GM18861 (cell line): ENCODE measurements at regions not wholly inside any gene's neighbourhood (a gene's known extent, or its start where the extent isn't known, plus 50 kb on each side); places are given as distances from the start of the nearest gene placed in this dataset.
"Not testable (repeated sequence)": the region's sequence is repeated elsewhere in the genome, so short reads cannot be mapped to it uniquely, and the experiment has no call there.

ENCODE experiments used
- ATAC-seq: cut with Tn5 transposase; IDR thresholded peaks from one replicate; pipeline ENCODE4 v1.9.1; 2021; ENCODE audit not compliant: unreplicated experiment

DNA sequence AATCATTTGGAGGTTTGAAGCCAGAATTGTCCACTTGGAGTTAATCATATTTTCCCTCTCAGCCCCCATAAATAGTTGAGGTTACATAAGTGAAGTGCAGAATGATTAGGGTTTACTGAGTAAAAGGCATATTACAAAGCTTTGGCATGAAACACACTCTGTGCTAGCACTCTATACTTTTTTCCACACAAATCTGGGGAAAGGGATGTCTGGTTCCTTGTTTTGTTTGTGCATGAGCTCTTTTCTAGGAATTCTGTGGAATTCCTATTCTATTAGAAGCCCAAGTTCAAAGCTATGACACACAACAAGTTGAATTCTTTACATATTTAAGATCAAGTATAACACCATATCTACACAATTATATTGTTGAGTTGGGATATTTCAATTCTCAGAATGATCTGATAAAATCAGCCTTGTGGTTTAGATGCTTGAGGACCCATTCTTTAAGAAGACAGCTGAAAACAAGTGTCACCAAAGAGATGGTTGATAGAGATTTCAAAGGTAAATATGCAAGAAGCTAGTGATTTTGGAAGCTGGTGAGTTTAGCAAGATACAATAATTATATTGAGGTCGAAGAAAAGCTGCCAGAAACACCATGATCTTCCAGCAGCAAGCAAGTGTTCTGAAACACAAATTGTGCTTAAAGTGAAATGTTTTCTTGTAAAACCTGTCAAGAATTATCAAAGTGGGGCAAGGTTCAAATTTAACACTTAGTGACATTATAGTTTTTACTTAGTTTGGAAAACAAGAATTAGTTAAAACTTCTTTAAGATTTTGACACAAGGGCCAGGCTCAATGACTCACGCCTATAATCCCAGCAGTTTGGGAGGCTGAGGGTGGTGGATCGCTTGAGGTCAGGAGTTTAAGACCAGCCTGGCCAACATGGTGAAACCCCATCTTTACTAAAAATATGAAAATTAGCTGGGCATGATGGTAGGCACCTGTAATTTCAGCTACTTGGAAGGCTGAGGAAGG, 122.6 kb downstream of the INHBA start:
- no peak for ATAC-seq

DNA sequence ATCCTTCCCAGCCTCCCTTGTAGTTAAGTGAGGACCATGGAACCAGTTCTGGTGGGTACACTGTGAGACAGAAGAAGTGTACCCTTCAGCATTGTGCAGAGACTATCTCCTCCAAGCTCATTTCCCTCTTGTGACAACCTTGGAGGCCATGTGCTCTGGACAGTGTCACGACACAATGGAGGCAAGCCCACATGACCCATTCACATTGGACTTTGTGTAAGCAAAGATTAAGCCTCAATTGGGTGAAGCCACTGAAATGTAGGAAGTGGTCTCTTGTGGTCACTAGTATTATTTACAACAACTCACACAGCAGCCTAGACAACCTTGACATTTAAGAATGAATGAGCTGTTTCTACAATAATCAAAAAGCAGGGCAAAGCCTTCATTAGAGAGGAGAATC, 124.2 kb downstream of the INHBA start:
- ATAC-seq = no peak

DNA sequence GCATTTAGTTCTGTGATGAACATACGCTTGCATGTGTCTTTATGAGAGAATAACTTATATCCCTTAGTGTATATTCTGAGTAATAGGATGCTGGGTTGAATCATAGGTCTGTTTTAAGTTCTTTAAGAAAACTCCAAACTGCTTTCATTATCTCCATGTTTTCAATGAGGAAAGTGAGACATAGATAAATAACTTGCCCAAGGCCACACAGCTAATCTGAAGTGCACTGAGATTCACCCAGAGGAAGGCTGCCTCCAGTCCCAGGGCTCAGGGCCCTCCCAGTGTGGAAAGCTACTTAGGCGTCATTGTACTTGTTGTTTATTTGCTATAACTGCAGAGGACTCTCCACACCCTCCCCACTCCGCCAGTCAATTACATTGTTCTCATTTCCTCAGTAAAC, 126.7 kb downstream of the INHBA start:
- ATAC-seq = no peak

DNA sequence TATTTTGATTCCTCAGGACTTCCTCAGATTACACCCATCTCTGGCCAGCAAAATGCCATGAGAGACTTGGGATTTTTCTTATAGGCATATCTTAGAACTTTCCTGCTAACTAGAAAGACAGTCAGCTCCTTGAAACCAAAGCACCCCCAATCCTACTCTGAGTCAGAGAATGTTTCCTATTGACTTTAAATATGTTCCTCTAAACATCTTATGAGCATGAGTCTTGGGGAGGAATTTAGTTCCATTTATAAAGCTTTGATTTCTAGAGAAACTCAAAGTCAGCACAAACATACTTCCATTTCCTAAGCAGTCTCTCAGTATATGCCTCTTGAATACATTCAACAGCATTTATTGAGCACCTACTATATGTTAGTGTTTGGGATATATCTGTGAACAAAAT, 128.5 kb downstream of the INHBA start:
- ATAC-seq = no peak

DNA sequence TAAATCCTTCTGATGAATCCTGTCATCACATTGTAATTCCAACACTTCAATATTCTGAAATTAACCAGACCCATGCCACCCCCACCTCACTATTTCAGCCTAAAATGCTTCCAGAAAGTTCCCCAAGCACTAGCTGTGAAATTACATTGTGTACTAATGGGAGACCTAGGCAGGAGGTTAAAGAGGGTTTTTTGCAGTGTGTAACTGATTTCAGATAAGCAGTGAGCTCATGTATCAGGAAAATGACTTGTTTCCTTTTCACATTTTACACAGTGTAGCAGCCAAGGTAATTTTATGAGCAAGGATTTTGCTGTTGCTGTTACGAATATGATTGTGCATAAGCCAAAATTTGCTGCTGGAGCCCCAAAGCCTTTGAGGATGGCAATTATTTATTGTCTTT, 129.0 kb downstream of the INHBA start:
- no peak for ATAC-seq

DNA sequence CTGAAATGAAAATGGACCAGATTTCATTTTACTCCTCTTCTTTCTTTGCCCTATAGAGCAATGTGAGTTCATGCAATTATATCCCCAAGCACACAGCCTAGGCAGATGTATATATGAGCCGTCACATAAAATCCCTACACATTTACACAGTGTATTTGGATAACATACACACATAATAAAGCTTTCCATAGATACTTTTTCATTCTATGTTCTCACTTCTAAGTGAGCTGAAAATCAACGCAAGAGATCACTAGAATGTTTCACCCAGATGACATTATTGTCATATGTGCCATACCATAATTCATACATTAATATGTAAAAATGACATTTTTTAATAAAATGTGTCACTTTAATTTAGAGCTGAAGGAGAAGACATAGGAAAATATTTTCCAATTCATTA, 129.4 kb downstream of the INHBA start:
- no peak for ATAC-seq

DNA sequence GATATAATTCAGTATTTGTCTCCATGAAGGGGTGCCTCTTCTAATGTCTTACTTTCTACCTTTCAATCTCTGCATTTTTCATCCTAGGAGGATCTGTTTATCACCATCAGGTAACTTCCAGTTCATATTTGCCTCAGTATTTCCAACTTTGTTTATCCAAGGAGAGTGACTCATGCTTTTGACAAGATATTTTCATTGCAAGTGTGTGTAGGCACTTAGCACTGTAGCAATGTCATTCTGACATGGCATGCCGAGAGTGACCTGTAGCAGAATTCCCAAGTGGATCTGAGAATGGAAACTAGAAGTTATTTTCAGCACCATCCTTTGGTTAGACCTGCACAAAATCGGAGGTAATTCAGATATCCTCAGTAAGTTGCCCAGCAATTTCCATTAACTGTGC, 129.9 kb downstream of the INHBA start:
- no peak for ATAC-seq

DNA sequence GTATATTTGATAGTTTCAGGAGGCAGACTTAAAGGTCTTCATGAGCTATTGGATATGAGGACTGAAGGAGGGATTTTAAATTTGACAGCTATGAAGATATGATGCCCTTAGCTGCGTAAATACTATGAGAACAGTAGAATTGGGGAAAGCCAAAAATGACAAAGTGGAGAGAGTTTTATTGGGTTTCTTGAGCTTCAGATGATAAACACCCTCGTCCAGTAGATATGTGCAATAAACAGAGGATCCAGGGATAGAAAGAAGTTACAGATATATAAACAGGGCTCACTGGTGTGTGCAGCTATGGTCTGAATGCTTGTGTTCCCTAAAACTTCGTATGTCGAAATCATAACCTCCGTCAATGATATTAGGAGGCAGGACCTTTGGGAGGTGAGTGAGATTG, 131.3 kb downstream of the INHBA start:
- no peak for ATAC-seq

DNA sequence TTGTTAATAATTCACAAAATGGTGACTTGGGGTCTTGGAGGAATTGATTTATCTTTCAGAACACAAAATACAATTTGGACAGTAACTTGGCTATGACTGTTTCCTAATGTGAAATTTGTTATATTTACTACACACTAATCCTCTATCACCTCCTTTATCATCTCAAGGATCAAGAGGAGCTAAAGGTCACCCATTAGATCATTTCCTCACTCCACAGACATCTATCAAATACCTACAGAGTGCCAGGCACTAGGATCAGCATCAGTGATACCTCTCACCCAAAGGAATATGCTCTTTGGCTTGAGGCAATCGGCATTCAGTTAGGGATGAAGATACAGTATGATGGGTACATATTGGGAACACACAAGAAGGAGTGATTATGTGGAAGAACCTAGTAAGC, 132.1 kb downstream of the INHBA start:
- ATAC-seq = no peak

DNA sequence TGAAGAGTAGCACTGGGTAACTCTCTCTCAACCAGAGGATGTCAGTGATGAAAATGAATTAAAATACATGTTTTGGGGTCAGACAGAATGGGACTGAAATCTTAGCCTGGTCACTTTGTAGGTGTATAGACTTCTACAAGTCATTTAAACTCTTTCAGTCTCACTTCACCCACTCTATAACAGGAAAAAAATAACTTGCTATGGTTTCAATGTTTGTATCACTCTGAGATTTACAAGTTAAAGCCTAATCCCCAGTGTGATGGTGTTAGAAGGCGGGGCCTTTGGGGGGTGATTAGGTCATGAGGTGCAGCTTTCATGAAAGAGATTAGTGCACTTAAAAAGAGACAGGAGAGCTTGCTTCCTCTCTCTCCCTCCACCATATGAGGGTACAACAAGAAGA, 134.8 kb downstream of the INHBA start:
- no peak for ATAC-seq

DNA sequence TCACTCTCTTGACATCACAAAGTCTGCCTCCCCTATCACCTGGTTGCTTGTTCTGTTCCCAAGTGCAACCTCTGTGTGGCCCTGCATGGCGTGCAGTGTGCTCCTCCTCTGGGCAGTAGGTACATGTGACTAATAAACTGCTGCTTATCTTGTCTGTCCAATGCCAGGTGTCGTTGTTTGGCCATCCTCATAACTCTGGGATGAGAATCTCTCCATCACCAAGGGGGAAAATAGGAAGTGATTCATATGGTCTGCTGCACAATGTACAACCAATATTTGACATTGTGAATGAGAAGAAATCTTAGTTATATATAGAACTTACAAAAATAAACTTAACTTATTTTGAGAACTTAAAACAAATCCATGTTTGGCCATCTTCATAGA, 135.2 kb downstream of the INHBA start:
- ATAC-seq = no peak

DNA sequence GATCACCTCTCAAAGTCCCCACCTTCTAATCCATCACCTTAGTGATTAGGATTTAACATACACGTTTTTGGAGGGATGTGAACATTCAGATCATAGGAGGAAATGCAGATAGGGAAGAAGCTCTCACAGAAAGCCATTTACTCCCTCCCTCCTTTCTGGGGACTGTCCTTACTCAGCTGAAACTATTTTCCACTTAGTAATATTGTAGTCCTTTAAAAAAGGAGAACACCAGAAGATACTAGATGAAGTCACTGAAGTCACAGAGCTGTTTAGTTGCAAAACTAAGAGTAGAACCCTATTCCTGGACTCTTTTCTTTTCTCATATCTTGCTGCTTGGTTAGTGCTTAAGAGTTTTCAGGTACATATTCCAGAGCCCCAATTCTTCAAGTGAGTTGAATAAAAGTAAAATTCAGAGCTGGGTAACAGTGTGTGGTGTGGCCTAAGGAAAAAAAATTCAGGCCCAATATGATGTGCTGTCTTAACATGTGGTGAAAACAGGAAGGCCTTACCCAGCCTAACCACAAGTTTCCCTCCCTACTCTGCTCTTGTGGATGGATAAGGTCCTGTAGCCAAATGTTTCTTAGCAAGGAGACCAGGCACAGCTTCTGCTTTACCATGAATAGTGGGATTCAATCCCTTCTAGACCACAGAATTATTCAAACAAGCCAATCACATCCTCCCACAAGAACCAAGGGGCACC, 135.7 kb downstream of the INHBA start:
- no peak for ATAC-seq

DNA sequence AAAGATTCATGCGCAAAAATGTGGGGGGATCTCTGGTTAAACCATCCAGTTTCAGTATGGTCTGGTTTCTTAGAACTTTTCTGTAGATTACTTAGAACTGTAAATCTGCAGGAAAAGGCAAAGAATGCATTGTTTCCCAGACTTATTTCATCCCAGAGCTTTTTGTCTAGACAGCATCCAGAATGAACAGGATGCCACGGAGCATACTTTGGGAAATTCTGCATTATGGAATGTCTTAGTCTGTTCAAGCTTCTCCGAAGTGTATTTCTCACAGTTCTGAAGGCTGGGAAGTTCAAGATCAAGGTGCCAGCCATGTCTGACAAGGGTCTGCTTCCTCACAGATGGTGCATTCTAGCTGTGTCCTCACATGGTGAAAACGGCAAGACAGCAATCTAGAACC, 136.3 kb downstream of the INHBA start:
- ATAC-seq = no peak

DNA sequence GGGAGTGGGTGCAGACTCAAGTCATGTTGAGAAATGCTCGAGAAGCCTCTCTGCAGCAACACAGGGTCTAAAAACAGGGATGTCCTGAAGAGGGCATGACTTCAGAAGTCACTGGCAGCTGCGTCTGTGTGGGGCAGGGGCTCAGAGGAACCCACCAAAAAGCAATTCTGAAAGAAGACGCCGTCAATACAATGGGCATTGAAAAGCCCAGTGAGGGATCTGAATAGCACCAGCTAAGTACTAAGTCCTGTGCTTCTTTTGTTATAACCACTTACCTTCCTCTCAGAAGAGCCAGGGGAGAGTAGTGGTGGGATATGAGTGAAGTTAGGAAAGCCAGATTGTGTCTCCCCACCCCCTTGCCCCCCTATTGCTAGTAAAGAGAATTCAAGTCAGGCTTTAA, 137.2 kb downstream of the INHBA start:
- no peak for ATAC-seq

DNA sequence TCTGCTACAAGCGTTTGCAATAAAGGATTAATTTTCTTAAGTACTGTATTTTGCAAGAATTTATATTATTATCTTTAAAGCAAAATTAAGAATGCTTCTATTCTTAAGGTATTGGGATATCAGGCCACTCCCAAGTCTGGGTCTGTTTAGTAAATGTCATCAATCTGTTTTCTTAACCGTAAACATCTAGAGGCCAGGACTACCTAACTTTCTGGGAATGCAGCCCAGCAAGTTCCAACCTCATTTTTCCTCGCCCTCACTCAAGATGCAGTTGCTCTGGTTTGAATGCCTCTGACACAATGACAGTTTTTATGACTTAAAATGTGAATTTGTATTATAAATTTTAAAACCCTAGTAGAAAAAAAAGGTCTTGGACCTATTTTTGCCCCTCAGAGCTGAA, 143.5 kb downstream of the INHBA start:
- no peak for ATAC-seq

DNA sequence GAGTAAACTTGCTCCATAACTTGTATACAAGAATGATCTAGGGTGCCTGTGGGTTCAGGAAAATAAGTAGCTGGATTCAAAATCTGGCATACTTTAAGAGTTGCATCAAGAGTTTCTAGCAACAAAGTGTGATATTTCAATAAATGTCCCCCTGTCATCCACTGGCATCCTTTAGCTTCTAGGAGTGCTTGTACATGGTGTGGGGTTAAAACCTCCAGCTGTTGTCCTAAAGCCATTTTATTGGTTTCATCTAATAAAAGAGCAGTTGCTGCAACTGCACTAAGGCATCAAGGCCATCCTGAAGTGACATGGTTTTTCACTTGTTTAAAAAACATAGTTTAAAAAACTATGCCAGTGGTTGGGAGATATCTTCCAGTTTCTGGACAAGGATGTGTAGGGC, 148.4 kb downstream of the INHBA start:
- no peak for ATAC-seq

DNA sequence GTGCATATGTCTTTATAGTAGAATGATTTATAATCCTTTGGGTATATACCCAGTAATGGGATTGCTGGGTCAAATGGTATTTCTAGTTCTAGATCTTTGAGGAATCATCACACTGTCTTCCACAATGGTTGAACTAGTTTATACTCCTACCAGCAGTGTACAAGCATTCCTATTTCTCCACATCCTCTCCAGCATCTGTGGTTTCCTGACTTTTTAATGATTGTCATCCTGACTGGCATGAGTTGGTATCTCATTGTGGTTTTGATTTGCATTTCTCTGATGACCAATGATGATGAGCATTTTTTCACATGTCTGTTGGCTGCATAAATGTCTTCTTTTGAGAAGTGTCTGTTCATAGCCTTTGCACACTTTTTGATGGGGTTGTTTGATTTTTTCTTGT, 152.8 kb downstream of the INHBA start:
- ATAC-seq = not testable (repeated sequence)

DNA sequence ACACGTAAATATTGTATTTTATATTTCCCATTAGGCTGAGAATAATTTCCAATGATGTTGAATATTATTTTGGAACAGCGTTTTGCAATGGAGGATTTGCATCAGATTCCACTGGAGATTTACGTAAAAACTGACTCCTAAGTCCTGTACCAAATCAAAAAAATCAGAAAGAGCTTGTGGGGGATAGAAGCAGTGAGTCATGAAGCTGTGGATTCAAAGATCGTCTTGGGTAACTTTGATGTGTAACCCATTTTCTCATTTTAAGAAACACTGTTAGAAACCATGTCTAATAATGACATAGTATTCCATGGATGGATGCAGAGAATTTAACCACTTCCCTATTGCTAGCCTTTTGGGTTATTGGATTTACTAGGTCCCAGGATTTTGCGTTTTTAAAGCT, 158.6 kb downstream of the INHBA start:
- ATAC-seq = no peak

DNA sequence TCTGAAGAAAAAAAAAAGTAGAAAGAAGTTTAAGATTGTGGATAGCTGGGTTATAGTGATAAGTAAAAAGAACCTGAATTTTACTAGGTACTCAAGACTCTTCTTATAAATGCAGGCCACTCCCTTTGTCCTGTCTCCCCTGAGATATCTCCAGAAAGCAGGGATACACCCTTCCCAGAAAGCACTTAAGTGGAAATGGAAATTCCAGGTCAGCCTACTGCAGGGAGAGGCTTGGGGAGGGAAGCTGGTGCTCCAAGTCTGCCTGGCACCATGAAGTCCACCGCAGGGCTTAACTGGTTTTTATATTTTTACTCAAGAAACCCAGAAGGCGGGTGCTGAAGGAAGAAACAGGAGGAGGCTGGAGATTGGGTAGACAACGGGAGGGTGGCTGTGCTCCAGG, 162.3 kb downstream of the INHBA start:
- no peak for ATAC-seq

DNA sequence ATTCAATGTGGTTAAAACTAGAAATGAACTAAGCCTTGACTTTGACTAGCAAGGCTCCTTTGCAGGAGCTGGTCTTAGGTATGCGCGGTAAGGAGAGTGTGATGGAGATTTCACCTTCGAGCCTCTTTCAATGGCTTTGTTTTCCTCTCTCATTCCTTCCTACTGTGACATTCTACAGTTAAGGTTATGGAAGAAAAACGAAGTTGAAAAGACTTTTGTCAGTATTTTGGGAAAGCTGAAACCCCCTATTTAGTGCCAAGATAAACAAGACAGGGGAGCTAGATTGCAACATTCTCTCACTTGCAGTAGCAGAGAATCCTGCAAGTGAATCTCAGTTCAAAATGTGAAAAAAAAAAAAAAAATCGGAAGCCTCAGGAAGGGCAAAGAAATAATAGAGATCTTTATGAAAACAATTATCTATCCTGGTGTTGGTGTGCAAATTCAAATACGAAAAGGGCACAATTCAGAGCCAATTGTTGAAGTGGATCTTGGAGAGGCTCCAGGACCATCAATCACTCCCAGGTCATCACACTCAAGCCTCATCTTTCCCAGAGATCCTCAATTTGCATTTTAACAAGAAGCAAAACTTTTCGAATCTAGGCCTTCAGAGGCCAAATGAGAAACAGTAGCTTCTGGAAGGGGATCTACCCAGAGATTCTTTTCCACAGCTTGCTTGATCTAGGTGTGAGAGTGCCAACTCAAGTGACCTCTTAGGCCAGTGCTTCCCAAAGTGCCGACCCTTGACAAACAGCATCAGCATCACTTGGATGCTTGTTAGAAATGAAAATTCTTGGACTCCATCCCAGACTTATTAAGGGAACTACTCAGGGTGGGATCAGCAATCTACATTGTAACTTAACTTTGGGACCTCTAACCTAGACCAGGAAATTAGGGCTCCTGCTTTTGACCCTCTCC, 163.8 kb downstream of the INHBA start:
- no peak for ATAC-seq

DNA sequence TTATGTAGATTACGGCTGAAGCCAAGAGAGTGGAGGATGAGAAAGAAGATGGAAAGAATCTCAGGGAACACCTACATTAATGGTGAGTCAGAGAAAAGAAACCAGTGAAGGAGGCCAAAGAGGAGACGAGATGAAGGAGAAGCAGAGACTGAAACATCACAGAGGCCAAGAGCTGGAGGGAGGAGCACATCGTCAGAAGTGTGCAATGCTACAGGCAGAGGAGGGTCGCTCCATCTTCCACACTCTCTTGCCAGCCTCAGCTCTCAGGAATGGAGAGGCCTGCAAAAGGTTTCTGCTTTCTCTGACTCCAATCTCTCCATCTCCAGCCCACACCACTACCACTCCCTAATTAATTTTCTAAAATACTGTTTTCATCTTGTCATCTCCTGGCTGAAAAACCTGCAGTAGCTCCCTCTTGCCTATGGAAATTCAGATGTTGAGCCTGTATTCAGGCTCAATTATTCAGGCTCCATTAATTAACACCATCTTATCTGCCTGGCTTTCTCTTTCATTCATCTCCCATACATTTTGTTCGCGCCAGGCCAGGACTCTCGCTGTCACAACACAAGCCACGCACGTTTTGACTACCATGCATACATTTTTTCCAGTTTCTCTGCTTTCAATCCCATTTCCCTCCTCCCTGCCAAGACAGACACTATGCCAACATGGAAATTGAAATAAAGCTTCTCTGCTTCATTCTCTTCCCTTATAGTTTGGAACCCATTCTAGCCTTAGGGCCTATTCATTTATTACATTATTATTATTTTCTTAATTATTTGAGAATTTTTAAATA, 165.8 kb downstream of the INHBA start:
- no peak for ATAC-seq
